ENCODE measurements at regions not wholly inside any gene's neighbourhood (a gene's known extent, or its start where the extent isn't known, plus 50 kb on each side); places are given as distances from the start of the nearest gene placed in this dataset.
A peak's percentile ranks its signal among the peaks of the same experiment; 100 is the strongest.

DNA sequence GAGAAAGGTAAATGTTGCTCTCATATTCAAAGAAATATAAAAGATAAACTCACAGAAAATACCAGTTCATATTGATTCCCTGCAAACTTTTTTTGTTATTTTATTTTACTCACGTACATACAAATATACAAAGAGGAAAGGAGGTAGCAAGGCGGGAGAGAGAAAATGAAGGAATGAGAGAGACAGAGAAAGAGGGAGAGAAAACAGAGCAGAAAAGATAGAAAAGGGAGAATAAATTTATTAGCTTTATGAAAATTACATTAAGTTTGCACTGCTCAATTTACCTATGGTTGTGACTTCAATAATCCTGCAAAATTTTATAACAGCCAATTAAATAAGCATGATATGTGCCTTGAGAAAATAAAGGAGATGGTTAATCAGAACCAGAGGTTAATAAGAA is 274.7 kb upstream of the CITED2 start:
- intact Hi-C loops (cut with micrococcal nuclease): no loop called here
- ChIA-PET POLR2A (interaction anchor here (0.7 kb wide), 1 partner anchor 18 kb away, joined by 3 read pairs; no protein-coding TSS in a partner anchor), CTCF (no interaction called here)
- DNase-seq (ENCODE audit: unreplicated experiment): no peak
- Mint-ChIP-seq H3K27ac (ENCODE audit: low read depth, unreplicated experiment) (no peak overlapping the region), H3K4me1 (ENCODE audit: insufficient read depth, unreplicated experiment) (no peaks in the 10 kb centered on the region), H3K27me3 (ENCODE audit: insufficient read depth, unreplicated experiment) (no peaks in the 10 kb centered on the region), H3K4me3 (ENCODE audit: unreplicated experiment) (no peak overlapping the region), H3K36me3 (ENCODE audit: insufficient read depth, unreplicated experiment) (no peaks in the 10 kb centered on the region), H3K9me3 (ENCODE audit: unreplicated experiment) (no peaks in the 10 kb centered on the region)
- BruUV-seq (replicated peaks): no TSS peak
- TF ChIP-seq, protein P1, sequence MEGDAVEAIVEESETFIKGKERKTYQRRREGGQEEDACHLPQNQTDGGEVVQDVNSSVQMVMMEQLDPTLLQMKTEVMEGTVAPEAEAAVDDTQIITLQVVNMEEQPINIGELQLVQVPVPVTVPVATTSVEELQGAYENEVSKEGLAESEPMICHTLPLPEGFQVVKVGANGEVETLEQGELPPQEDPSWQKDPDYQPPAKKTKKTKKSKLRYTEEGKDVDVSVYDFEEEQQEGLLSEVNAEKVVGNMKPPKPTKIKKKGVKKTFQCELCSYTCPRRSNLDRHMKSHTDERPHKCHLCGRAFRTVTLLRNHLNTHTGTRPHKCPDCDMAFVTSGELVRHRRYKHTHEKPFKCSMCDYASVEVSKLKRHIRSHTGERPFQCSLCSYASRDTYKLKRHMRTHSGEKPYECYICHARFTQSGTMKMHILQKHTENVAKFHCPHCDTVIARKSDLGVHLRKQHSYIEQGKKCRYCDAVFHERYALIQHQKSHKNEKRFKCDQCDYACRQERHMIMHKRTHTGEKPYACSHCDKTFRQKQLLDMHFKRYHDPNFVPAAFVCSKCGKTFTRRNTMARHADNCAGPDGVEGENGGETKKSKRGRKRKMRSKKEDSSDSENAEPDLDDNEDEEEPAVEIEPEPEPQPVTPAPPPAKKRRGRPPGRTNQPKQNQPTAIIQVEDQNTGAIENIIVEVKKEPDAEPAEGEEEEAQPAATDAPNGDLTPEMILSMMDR (IDR thresholded peaks at IDR 0.05; ENCODE audit: unreplicated experiment): no peak

DNA sequence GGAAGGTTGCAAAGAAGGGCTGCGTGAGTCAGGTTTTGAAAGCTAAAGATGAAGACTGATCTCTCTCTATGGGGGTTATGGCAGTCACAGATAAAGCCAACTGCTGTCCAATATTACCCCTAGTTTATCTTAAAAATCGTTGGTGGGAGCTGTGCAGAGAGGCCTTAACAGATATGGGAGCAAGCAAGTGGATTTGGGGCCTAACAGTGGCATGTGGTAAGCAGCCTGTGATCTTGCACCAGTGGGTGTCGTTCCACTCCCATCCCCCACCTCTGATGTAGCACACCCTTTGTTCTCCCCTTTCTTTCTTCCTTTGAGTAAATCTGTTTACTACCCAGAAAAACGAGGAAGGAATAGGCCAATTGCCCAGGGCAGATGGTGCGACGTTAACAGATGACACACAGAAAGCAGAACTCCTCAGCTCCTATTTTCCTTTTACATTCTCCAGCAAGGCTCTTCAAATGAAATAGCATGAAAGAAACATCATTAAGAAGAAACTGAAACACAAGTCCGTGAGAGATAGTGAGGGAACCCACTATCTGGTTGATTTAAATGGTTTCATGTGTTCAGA is 274.1 kb upstream of the CITED2 start:
- intact Hi-C loops (cut with micrococcal nuclease): no loop called here
- ChIA-PET POLR2A (no interaction called here), CTCF (no interaction called here)
- BruUV-seq (replicated peaks): no TSS peak
- no peak overlapping the region for H3K4me3 Mint-ChIP-seq (ENCODE audit: unreplicated experiment)
- no peaks in the 10 kb centered on the region for H3K36me3 Mint-ChIP-seq (ENCODE audit: insufficient read depth, unreplicated experiment)
- DNase-seq (ENCODE audit: unreplicated experiment): no peak
- H3K4me1 Mint-ChIP-seq (ENCODE audit: insufficient read depth, unreplicated experiment): no peaks in the 10 kb centered on the region
- H3K27me3 Mint-ChIP-seq (ENCODE audit: insufficient read depth, unreplicated experiment): no peaks in the 10 kb centered on the region
- TF ChIP-seq, protein P1 (IDR thresholded peaks at IDR 0.05; ENCODE audit: unreplicated experiment): no peak
- H3K27ac Mint-ChIP-seq (ENCODE audit: low read depth, unreplicated experiment): no peak overlapping the region
- no peaks in the 10 kb centered on the region for H3K9me3 Mint-ChIP-seq (ENCODE audit: unreplicated experiment)

DNA sequence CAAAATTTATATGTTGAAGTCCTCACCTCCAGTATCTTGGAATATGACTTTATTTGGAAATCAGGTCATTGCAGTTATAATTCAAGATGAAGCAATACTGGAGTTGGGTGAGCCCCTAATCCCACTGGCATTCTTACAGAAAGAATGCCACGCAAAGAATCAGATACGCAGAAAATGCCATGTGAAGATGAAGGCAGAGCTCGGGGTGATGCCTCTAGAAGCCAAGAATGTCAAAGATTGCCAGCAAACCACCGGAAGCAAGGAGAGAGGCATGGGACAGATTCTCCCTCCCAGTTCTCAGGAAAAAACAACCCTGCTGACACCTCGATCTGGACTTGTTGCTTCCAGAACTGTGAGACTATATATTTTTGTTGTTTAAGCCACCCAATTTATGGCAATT is 273.4 kb upstream of the CITED2 start:
- DNase-seq (ENCODE audit: unreplicated experiment): no peak
- H3K36me3 Mint-ChIP-seq (ENCODE audit: insufficient read depth, unreplicated experiment): no peaks in the 10 kb centered on the region
- CTCF ChIA-PET: no interaction called here
- TF ChIP-seq, protein P1 (IDR thresholded peaks at IDR 0.05; ENCODE audit: unreplicated experiment): no peak
- H3K4me3 Mint-ChIP-seq (ENCODE audit: unreplicated experiment): no peak overlapping the region
- no TSS peak for BruUV-seq (replicated peaks)
- no peak overlapping the region for H3K27ac Mint-ChIP-seq (ENCODE audit: low read depth, unreplicated experiment)
- POLR2A ChIA-PET: no interaction called here
- intact Hi-C loops (cut with micrococcal nuclease): no loop called here
- H3K4me1 Mint-ChIP-seq (ENCODE audit: insufficient read depth, unreplicated experiment): no peaks in the 10 kb centered on the region
- H3K27me3 Mint-ChIP-seq (ENCODE audit: insufficient read depth, unreplicated experiment): no peaks in the 10 kb centered on the region
- no peaks in the 10 kb centered on the region for H3K9me3 Mint-ChIP-seq (ENCODE audit: unreplicated experiment)

DNA sequence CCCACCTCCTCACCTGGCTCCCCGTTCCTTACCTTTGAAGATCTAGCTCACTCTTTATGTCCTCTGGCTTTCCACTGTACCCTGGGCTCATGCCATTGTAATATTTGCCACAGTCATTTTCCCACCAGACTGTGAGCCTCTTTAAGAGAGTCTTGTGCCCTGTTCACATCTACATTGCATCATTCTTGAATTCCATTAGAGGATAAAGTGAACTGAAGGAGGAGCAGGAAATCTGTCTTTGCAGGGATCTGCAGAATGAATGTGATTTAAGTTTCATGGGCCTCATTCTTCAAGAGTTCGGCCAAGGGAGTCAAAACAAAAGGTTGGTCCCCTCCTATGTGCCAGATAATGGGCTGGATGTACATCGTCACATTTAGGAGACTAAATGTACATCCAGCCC is 272.6 kb upstream of the CITED2 start:
- no TSS peak for BruUV-seq (replicated peaks)
- no peak overlapping the region for H3K4me3 Mint-ChIP-seq (ENCODE audit: unreplicated experiment)
- no peaks in the 10 kb centered on the region for H3K4me1 Mint-ChIP-seq (ENCODE audit: insufficient read depth, unreplicated experiment)
- peak overlapping the region; percentile 36 for H3K27ac Mint-ChIP-seq (ENCODE audit: low read depth, unreplicated experiment)
- H3K9me3 Mint-ChIP-seq (ENCODE audit: unreplicated experiment): no peaks in the 10 kb centered on the region
- CTCF ChIA-PET: no interaction called here
- intact Hi-C loops (cut with micrococcal nuclease): no loop called here
- DNase-seq (ENCODE audit: unreplicated experiment): no peak
- TF ChIP-seq, protein P1 (IDR thresholded peaks at IDR 0.05; ENCODE audit: unreplicated experiment): no peak
- H3K36me3 Mint-ChIP-seq (ENCODE audit: insufficient read depth, unreplicated experiment): no peaks in the 10 kb centered on the region
- H3K27me3 Mint-ChIP-seq (ENCODE audit: insufficient read depth, unreplicated experiment): no peaks in the 10 kb centered on the region
- POLR2A ChIA-PET: no interaction called here

Measured in MCF 10A (cell line).